H1 (cell line): ENCODE measurements at regions not wholly inside any gene's neighbourhood (a gene's known extent, or its start where the extent isn't known, plus 50 kb on each side); places are given as distances from the start of the nearest gene placed in this dataset.

Experiments used
- CTCF ChIA-PET: fragments of 300-600 bp; sonication (Branson Sonifier 250); formaldehyde crosslinking; loops from one replicate; lab custom pipeline; 2021; ENCODE audit not compliant: partially characterized antibody; lab: Charles Lee
- POLR2A ChIA-PET: fragments of 300-600 bp; sonication (Branson Sonifier 250); formaldehyde crosslinking; loops from one replicate; lab custom pipeline; 2021; ENCODE audit warnings: inconsistent platforms; ENCODE audit not compliant: partially characterized antibody; lab: Charles Lee
- DNase-seq, 2 experiments: peaks; one replicate each; pipeline versions ENCODE4 v3.0.0 to v3.0.0-alpha.2; 2010 to 2022; ENCODE audit warnings: low spot score in 2 of 2, low read depth in 1 of 2, mixed read lengths in 1 of 2
- FAIRE-seq: peaks from 2 replicates; lab custom pipeline; 2011; peaks lifted over from hg19 to GRCh38; lab: Jason Lieb, UNC
- H2AFZ ChIP-seq: 2 replicates; pipeline ENCODE4 v1.8.1; 2012; ENCODE audit warnings: low read length, inconsistent platforms
- H2AK5ac ChIP-seq: 2 replicates; pipeline ENCODE4 v1.6.1; 2013; ENCODE audit warnings: low read depth, low read length
- H2BK120ac ChIP-seq: replicated peaks from 2 replicates; pipeline ENCODE3; 2013; ENCODE audit warnings: low read depth, low read length, inconsistent platforms
- H2BK12ac ChIP-seq: 2 replicates; pipeline ENCODE4 v1.6.1; 2013; ENCODE audit warnings: low read depth, low read length
- H2BK15ac ChIP-seq: 2 replicates; pipeline ENCODE4 v1.6.1; 2013; ENCODE audit warnings: low read length
- H2BK20ac ChIP-seq: 2 replicates; pipeline ENCODE4 v1.6.1; 2013; ENCODE audit warnings: low read length
- H2BK5ac ChIP-seq: 2 replicates; pipeline ENCODE4 v1.6.1; 2013; ENCODE audit warnings: low read depth, low read length
- H3K14ac ChIP-seq: 2 replicates; pipeline ENCODE4 v1.6.1; 2013; ENCODE audit warnings: inconsistent platforms; ENCODE audit not compliant: insufficient read length
- H3K18ac ChIP-seq: 2 replicates; pipeline ENCODE4 v1.6.1; 2013; ENCODE audit warnings: low read length; ENCODE audit errors: extremely low read depth
- H3K23ac ChIP-seq: 2 replicates; pipeline ENCODE4 v1.6.1; 2013; ENCODE audit warnings: inconsistent platforms; ENCODE audit not compliant: insufficient read length
- H3K23me2 ChIP-seq: 2 replicates; pipeline ENCODE4 v1.6.1; 2013; ENCODE audit warnings: low read depth, low read length
- H3K27ac ChIP-seq: 2 replicates; pipeline ENCODE4 v1.6.1; 2011; ENCODE audit warnings: low read depth, low read length, inconsistent platforms
- H3K27me3 ChIP-seq, 4 experiments: replicated peaks in 1 of 4; 1 replicate in 1 of 4; 2 replicates in 3 of 4; pipeline versions ENCODE4 v1.6.1 to v1.8.1; 2011 to 2013; ENCODE audit warnings: low read length in 3 of 4, mild to moderate bottlenecking in 3 of 4, inconsistent platforms in 2 of 4, mixed read lengths in 2 of 4, moderate library complexity in 1 of 4; ENCODE audit not compliant: control insufficient read depth in 3 of 4, insufficient read depth in 3 of 4; ENCODE audit errors: extremely low read depth in 1 of 4
- H3K36me3 ChIP-seq, 4 experiments: 2 replicates each; pipeline versions ENCODE4 v1.6.1 to v1.8.1; 2011 to 2013; ENCODE audit warnings: mild to moderate bottlenecking in 4 of 4, low read length in 3 of 4, moderate library complexity in 2 of 4, control low read depth in 1 of 4, inconsistent platforms in 1 of 4; ENCODE audit not compliant: insufficient read depth in 4 of 4, control insufficient read depth in 2 of 4
- H3K4ac ChIP-seq: replicated peaks from 2 replicates; pipeline ENCODE3; 2013; ENCODE audit warnings: low read length, low read depth, mixed read lengths, inconsistent platforms; ENCODE audit not compliant: insufficient read length
- H3K4me1 ChIP-seq, 4 experiments: replicated peaks in 1 of 4; 1 replicate in 1 of 4; 2 replicates in 3 of 4; pipeline versions ENCODE4 v1.6.1 to v1.8.1; 2011 to 2013; ENCODE audit warnings: low read length in 3 of 4, inconsistent platforms in 2 of 4, mixed read lengths in 1 of 4; ENCODE audit not compliant: insufficient read depth in 4 of 4, control insufficient read depth in 3 of 4
- H3K4me2 ChIP-seq, 2 experiments: 2 replicates each; pipeline versions ENCODE4 v1.6.1 to v1.8.1; 2011 to 2013; ENCODE audit warnings: low read depth in 2 of 2, low read length in 2 of 2, control low read depth in 1 of 2, inconsistent platforms in 1 of 2, mild to moderate bottlenecking in 1 of 2; ENCODE audit not compliant: insufficient read depth in 1 of 2
- H3K4me3 ChIP-seq, 4 experiments: fragments of 200-600, 300-600 bp in 1 of 4; sonication (generic), shearing (Covaris generic), sonication (Bioruptor Twin) in 1 of 4; 2 replicates each; pipeline versions ENCODE4 v1.5.1 to v1.8.1; 2011 to 2016; ENCODE audit warnings: low read length in 4 of 4, low read depth in 3 of 4, control low read depth in 2 of 4, inconsistent platforms in 2 of 4, mild to moderate bottlenecking in 2 of 4, mixed read lengths in 1 of 4, moderate library complexity in 1 of 4; ENCODE audit not compliant: insufficient read depth in 2 of 4; ENCODE audit errors: extremely low read depth in 1 of 4
- H3K56ac ChIP-seq: replicated peaks from 2 replicates; pipeline ENCODE3; 2013; ENCODE audit warnings: low read depth, mild to moderate bottlenecking, mixed read lengths, low read length, inconsistent platforms; ENCODE audit not compliant: insufficient read length
- H3K79me1 ChIP-seq: 2 replicates; pipeline ENCODE4 v1.6.1; 2013; ENCODE audit warnings: low read depth, low read length, control low read depth
- H3K79me2 ChIP-seq, 2 experiments: 2 replicates each; pipeline versions ENCODE4 v1.6.1 to v1.8.1; 2012 to 2013; ENCODE audit warnings: low read length in 2 of 2, mild to moderate bottlenecking in 2 of 2, inconsistent platforms in 1 of 2; ENCODE audit not compliant: insufficient read depth in 2 of 2, control insufficient read depth in 1 of 2
- H3K9ac ChIP-seq, 4 experiments: replicated peaks in 1 of 4; 1 replicate in 1 of 4; 2 replicates in 3 of 4; pipeline versions ENCODE4 v1.6.1 to v1.8.1; 2011 to 2013; ENCODE audit warnings: low read depth in 3 of 4, low read length in 3 of 4, control low read depth in 2 of 4, mild to moderate bottlenecking in 2 of 4, moderate library complexity in 2 of 4, inconsistent platforms in 1 of 4; ENCODE audit errors: extremely low read depth in 1 of 4
- H3K9me3 ChIP-seq, 2 experiments: 2 replicates each; pipeline versions ENCODE4 v1.6.1 to v1.8.1; 2012 to 2013; ENCODE audit warnings: mild to moderate bottlenecking in 2 of 2, moderate library complexity in 2 of 2, control low read depth in 1 of 2, inconsistent platforms in 1 of 2, low read depth in 1 of 2, low read length in 1 of 2, mixed read lengths in 1 of 2; ENCODE audit not compliant: insufficient read depth in 2 of 2
- H4K20me1 ChIP-seq, 2 experiments: replicated peaks in 1 of 2; 2 replicates each; pipeline versions ENCODE3 to v1.8.1; 2011 to 2013; ENCODE audit warnings: inconsistent platforms in 2 of 2, low read length in 2 of 2, mild to moderate bottlenecking in 1 of 2; ENCODE audit not compliant: insufficient read depth in 2 of 2, control insufficient read depth in 1 of 2
- H4K5ac ChIP-seq: 2 replicates; pipeline ENCODE4 v1.6.1; 2013; ENCODE audit warnings: low read length, low read depth, mixed read lengths, inconsistent platforms; ENCODE audit not compliant: insufficient read length
- H4K8ac ChIP-seq: 2 replicates; pipeline ENCODE4 v1.8.0; 2013; ENCODE audit warnings: mild to moderate bottlenecking, moderate library complexity, low read length, inconsistent platforms; ENCODE audit not compliant: insufficient read depth; ENCODE audit errors: extremely low read depth
- H4K91ac ChIP-seq: replicated peaks from 2 replicates; pipeline ENCODE3; 2013; ENCODE audit warnings: low read length, mixed read lengths, inconsistent platforms; ENCODE audit not compliant: insufficient read length
- CREB1 ChIP-seq: IDR thresholded peaks from 2 replicates; pipeline ENCODE4 v1.6.1; 2012; ENCODE audit warnings: inconsistent platforms
- CTCF ChIP-seq, 3 experiments: IDR thresholded peaks; 1 replicate in 2 of 3; 2 replicates in 1 of 3; pipeline versions ENCODE4 v1.5.1 to v1.6.1; 2011; ENCODE audit warnings: low read length in 3 of 3, mild to moderate bottlenecking in 3 of 3, inconsistent platforms in 2 of 3, low read depth in 1 of 3, moderate library complexity in 1 of 3; ENCODE audit not compliant: insufficient read depth in 1 of 3; ENCODE audit errors: control extremely low read depth in 1 of 3
- GTF2F1 ChIP-seq: IDR thresholded peaks from 2 replicates; pipeline ENCODE4 v1.6.1; 2012; ENCODE audit warnings: low read depth, low read length, improper control_type of control experiment, borderline replicate concordance
- HDAC6 ChIP-seq: IDR thresholded peaks from one replicate; pipeline ENCODE4 v1.7.1; 2012; ENCODE audit warnings: low read depth, mild to moderate bottlenecking, inconsistent platforms, low read length, moderate library complexity
- POLR2A ChIP-seq, 2 experiments: IDR thresholded peaks; 1 replicate in 1 of 2; 2 replicates in 1 of 2; pipeline ENCODE4 v1.6.1; 2011; ENCODE audit warnings: low read depth in 2 of 2, low read length in 2 of 2, mild to moderate bottlenecking in 2 of 2; ENCODE audit errors: control extremely low read depth in 1 of 2
- SAP30 ChIP-seq: fragments of 300-600 bp; sonication (generic); IDR thresholded peaks from 2 replicates; pipeline ENCODE4 v1.7.1; 2012; ENCODE audit warnings: low read length, moderate library complexity, mild to moderate bottlenecking, inconsistent platforms; ENCODE audit not compliant: insufficient read depth, insufficient replicate concordance
- SIX5 ChIP-seq: IDR thresholded peaks from 2 replicates; pipeline ENCODE4 v1.6.1; 2011; ENCODE audit warnings: mild to moderate bottlenecking, low read depth, low read length
- SP1 ChIP-seq: IDR thresholded peaks from 2 replicates; pipeline ENCODE4 v1.6.1; 2011; ENCODE audit warnings: low read depth, low read length
- SRF ChIP-seq: IDR thresholded peaks from 2 replicates; pipeline ENCODE4 v1.6.1; 2011; ENCODE audit warnings: mild to moderate bottlenecking, low read depth, low read length, moderate library complexity
- SUZ12 ChIP-seq: fragments of 200-600 bp; sonication (generic); IDR thresholded peaks from 2 replicates; pipeline ENCODE4 v1.6.1; 2012; ENCODE audit warnings: mild to moderate bottlenecking, inconsistent platforms, low read length, moderate library complexity, mixed read lengths
- TAF1 ChIP-seq: IDR thresholded peaks from 2 replicates; pipeline ENCODE4 v1.6.1; 2011; ENCODE audit warnings: mild to moderate bottlenecking, low read depth, low read length
- WGBS, 2 experiments: shearing (Covaris generic) in 1 of 2; methylation state at CpG; one replicate each; pipeline versions ENCODE4 v1.1.6 to v1.1.7; 2013 to 2015; ENCODE audit warnings: low lambda C conversion rate in 2 of 2, mixed read lengths in 2 of 2, inconsistent platforms in 1 of 2, low coverage in 1 of 2, missing lambda C conversion rate in 1 of 2; ENCODE audit not compliant: insufficient replicate concordance in 2 of 2, insufficient coverage in 1 of 2, insufficient read length in 1 of 2; ENCODE audit errors: extremely low coverage in 1 of 2, missing lambda C conversion rate in 1 of 2; 5-methylcytosine and 5-hydroxymethylcytosine counted together

- Histone ChIP-seq H2BK12ac (peak overlapping the region; percentile 97; the same call in 1 of the 2 replicates), H4K20me1 (no peaks in the 10 kb centered on the region), H3K23ac (no peak overlapping the region), H3K23me2 (peaks cover 12% of the 10 kb centered on the region), H4K8ac (peak overlapping the region; percentile 90; the same call in 1 of the 2 replicates), H3K18ac (0 out of 2 replicates have a peak overlapping the region, but pooled peaks have one; percentile 0), H2AFZ (no peak overlapping the region), H4K91ac (peak overlapping the region; percentile 98), H2BK15ac (no peak overlapping the region), H3K4me3 (peak overlapping the region; percentile 77 to 96 (median 93)), H2BK120ac (no peak overlapping the region), H3K27ac (peak overlapping the region; percentile 98), H3K56ac (peak overlapping the region; percentile 66), H3K4ac (no peak overlapping the region), H3K9me3 (no peaks in the 10 kb centered on the region), H3K14ac (no peak overlapping the region), H2BK20ac (no peak overlapping the region), H3K27me3 (no peaks in the 10 kb centered on the region), H3K79me1 (no peaks in the 10 kb centered on the region), H4K5ac (peak overlapping the region; percentile 93), H2BK5ac (peak overlapping the region; percentile 97; the same call in 1 of the 2 replicates), H3K36me3 (no peaks in the 10 kb centered on the region), H3K4me2 (peak overlapping the region; percentile 85 to 93), H3K79me2 (peaks cover 0 to 15% of the 10 kb centered on the region in 2 experiments; a peak in 2 of 4 replicates), H3K9ac (peak overlapping the region; percentile 87 to 99 (median 98)), H2AK5ac (no peak overlapping the region; the same call in 1 of the 2 replicates), H3K4me1 (peaks cover 0 to 5% (median 2%) of the 10 kb centered on the region in 4 experiments; a peak in 1 of 7 replicates)
- POLR2A ChIA-PET = interaction anchor here (0.6 to 15.8 kb wide), 32 partner anchors 9 to 1815 kb away, joined by 3 to 2035 read pairs (median 13); partner anchors contain the start of gene ZSCAN31
- peak in 1 of 2 experiments; percentile 28 for DNase-seq
- FAIRE-seq = no peak
- CTCF ChIA-PET = interaction anchor here (1.0 to 2.1 kb wide), 7 partner anchors 15 to 59 kb away, joined by 3 to 16 read pairs (median 4); a partner anchor contains a TSS
- WGBS, 2 experiments = 61 to 100% methylated on average over 1 to 3 of the region's 3 CpGs
- TF ChIP-seq HDAC6 = no peak
- TF ChIP-seq SIX5 = no peak
- no peak for TF ChIP-seq SRF
- TF ChIP-seq SAP30 = no peak
- no peak for TF ChIP-seq CTCF (IDR thresholded peaks at IDR 0.05; ENCODE audit: control extremely low read depth in 1 of 3, insufficient read depth in 1 of 3, low read depth in 1 of 3, low read length in 3 of 3)
- TF ChIP-seq CREB1 = no peak
- TF ChIP-seq SP1 = no peak
- TF ChIP-seq SUZ12 = no peak
- TF ChIP-seq GTF2F1 = no peak
- no peak; a peak in 1 of 3 replicates for TF ChIP-seq POLR2A (IDR thresholded peaks at IDR 0.05; ENCODE audit: control extremely low read depth in 1 of 2, low read depth in 2 of 2, low read length in 2 of 2)
- no peak for TF ChIP-seq TAF1
These were observed 75.9 kb downstream of the OR2B2 start for GRCh38 chr6:27836141-27836782.
